SK-N-MC (cell line): ENCODE measurements at regions not wholly inside any gene's neighbourhood (a gene's known extent, or its start where the extent isn't known, plus 50 kb on each side); places are given as distances from the start of the nearest gene placed in this dataset.

ENCODE experiments used
- DNase-seq: peaks from one replicate; pipeline ENCODE4 v3.0.0-alpha.2; 2011; ENCODE audit warnings: low read depth, low spot score
- H3K27ac ChIP-seq: fragments of 200-600 bp; sonication (generic); 2 replicates; pipeline ENCODE4 v1.5.1; 2016; ENCODE audit warnings: mixed run types
- H3K36me3 ChIP-seq: fragments of 200-600 bp; sonication (generic); 2 replicates; pipeline ENCODE4 v1.6.1; 2017; ENCODE audit warnings: antibody characterized with exemption, low read length, mixed read lengths; ENCODE audit not compliant: insufficient read depth
- H3K4me3 ChIP-seq: fragments of 200-600 bp; sonication (generic); 2 replicates; pipeline ENCODE4 v1.5.1; 2016
- H3K9ac ChIP-seq: fragments of 200-600 bp; sonication (generic); 2 replicates; pipeline ENCODE4 v1.8.0; 2017; ENCODE audit warnings: mixed run types, mixed read lengths; ENCODE audit not compliant: insufficient read length
- H3K9me3 ChIP-seq: fragments of 200-600 bp; sonication (generic); 2 replicates; pipeline ENCODE4 v1.6.1; 2017; ENCODE audit warnings: low read depth, mild to moderate bottlenecking, antibody characterized with exemption, low read length, moderate library complexity, mixed read lengths
- EZH2 ChIP-seq: fragments of 200-600 bp; sonication (generic); IDR thresholded peaks from one replicate; pipeline ENCODE4 v1.6.1; 2017; ENCODE audit warnings: antibody characterized with exemption
- FOXP2 ChIP-seq: optimal IDR thresholded peaks from 2 replicates; pipeline ENCODE3; 2011; ENCODE audit warnings: mild to moderate bottlenecking, moderate library complexity; ENCODE audit not compliant: insufficient read depth; ENCODE audit errors: extremely low read length, control extremely low read depth
- POLR2AphosphoS5 ChIP-seq: IDR thresholded peaks from 2 replicates; pipeline ENCODE4 v1.6.1; 2012; ENCODE audit warnings: mild to moderate bottlenecking, low read depth, low read length, borderline replicate concordance

DNA sequence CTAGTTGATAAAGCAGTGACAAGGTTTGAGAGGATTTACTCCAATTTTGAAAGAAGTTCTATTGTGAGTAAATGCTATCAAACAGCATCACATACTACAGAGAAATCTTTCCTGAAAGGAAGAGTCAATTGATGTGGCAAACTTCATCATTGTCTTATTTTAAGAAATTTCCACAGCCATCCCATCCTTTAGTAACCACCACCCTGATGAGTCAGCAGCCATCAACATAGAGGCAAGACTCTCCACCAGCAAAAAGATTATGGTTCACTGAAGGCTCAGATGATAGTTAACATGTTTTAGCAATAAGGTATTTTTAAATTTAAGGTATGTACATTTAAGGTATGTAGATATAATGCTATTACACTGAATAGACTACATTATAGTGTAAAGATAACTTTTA lies 122.1 kb upstream of the ARHGAP5 start:
- Histone ChIP-seq H3K9me3 (no peaks in the 10 kb centered on the region), H3K36me3 (no peaks in the 10 kb centered on the region), H3K27ac (no peak overlapping the region), H3K9ac (no peak overlapping the region), H3K4me3 (no peak overlapping the region)
- TF ChIP-seq POLR2AphosphoS5 (no peak), FOXP2 (no peak)
- DNase-seq = no peak

DNA sequence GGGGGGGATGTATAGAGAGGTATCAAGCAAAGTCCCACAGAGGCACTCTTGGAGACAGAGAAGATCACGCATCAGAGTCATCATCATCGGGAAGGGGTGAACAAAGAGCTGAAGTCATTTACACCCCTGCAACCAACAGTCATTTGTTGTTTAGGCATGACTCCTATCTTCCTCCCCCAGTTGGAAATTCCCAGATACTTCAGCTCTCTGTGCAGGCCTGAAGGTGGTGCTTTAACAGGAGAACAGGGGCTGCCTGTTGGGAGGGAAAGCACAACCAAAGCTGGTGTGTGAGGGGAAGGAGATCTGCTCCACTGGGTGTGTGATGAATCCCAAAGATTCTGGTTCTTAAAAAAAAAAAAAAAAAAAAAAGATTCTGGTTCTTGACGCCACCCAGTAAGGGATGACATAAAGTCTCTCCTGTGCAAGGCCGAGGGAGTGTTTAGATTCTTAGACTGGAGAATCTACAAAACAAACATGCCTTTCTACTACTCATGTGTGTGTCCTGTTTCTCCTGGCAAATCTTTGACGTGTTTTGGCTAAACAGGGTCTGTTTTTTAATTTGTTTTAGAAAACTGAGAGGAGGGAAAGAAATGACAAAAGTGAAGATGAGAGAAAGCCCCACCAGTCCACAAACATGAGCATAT lies 121.0 kb upstream of the ARHGAP5 start:
- Histone ChIP-seq H3K27ac (no peak overlapping the region), H3K9me3 (no peaks in the 10 kb centered on the region), H3K4me3 (no peak overlapping the region), H3K9ac (no peak overlapping the region), H3K36me3 (no peaks in the 10 kb centered on the region)
- no peak for DNase-seq
- TF ChIP-seq FOXP2 (no peak), POLR2AphosphoS5 (no peak), EZH2 (no peak)

DNA sequence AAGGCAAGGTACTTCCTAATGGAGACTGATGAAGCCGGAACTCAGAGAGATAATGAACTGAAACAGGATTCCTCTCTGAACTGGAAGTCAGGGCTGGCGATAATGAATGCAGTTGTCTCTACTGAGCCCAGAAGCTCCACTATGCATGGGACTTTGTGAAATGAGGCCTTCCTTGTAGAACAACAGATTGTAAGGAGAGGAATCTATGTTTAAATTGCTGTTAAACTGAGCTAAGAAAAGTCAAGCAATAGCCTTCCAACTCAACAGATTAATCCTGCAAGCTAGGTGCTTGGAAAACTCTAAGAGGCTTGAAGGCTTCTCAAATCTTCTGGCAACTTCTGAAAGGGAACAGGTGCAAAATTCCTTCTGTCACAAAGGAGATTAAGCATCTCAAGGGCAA lies 119.5 kb upstream of the ARHGAP5 start:
- Histone ChIP-seq H3K36me3 (no peaks in the 10 kb centered on the region), H3K9ac (no peak overlapping the region), H3K9me3 (no peaks in the 10 kb centered on the region), H3K4me3 (no peak overlapping the region), H3K27ac (no peak overlapping the region)
- TF ChIP-seq POLR2AphosphoS5 (no peak), EZH2 (no peak), FOXP2 (no peak)
- DNase-seq = no peak

DNA sequence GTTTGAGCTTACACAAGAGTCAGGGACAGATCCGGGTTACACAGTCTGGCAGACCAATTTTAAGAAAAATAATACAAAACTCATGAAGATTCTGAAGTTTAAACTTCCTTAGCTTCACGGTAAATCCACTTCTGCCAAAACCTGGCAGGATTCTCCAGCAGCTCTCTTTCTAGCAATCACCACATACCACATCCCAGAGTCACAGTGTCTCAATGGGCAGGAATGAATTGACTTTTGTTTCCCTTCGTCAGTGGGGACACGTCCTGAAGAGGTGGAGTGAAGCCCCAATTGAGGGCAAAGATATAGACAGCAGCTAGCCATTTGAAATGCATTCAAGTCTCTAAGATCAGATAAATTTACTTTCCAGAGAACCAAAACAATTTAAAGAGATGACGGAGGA lies 117.1 kb upstream of the ARHGAP5 start:
- no peaks in the 10 kb centered on the region for H3K36me3 ChIP-seq
- no peak for DNase-seq
- H3K9ac ChIP-seq = no peak overlapping the region
- no peaks in the 10 kb centered on the region for H3K9me3 ChIP-seq
- H3K4me3 ChIP-seq = no peak overlapping the region
- TF ChIP-seq POLR2AphosphoS5 (no peak), FOXP2 (no peak), EZH2 (no peak)
- H3K27ac ChIP-seq = no peak overlapping the region

DNA sequence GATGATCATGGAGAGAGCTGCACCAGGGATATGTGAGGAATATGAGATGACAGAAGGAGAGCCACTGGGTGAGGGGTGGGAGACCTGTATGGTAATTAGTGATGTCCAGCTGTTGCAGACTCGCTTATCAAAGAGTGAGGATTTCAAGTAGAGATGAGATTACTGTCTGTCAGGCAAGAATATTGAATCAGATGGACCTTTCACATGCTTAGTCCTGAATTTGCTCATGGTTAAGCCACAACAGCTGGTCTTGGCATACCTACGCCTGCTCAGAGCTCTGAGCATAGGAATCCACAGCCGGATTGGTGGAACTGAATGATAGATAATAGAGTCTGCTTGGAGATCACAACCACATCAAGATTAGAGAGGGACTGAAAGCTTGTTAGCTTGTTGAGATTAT lies 115.2 kb upstream of the ARHGAP5 start:
- Histone ChIP-seq H3K36me3 (no peaks in the 10 kb centered on the region), H3K9ac (no peak overlapping the region), H3K9me3 (no peaks in the 10 kb centered on the region), H3K27ac (no peak overlapping the region), H3K4me3 (no peak overlapping the region)
- TF ChIP-seq EZH2 = no peak
- no peak for TF ChIP-seq FOXP2
- TF ChIP-seq POLR2AphosphoS5 = no peak
- no peak for DNase-seq

DNA sequence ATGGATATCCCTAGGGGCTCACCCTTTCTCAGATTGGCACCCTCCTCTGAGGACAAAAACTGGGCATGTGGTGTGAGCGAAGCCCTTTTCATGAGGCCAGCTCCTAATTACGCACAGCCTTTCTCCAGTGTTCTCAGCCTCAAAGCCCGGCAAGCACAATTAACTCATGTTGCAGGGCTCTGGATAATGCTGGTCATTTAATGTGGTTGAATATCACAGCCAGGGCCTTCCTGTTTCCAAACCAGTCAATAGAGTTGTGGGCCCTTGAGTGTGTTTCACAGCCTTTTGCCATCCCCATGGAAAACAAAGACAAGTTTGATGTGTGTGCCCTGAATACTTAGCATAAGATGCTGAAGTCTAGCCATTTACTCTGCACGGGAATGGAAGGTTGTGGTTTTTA lies 114.2 kb upstream of the ARHGAP5 start:
- Histone ChIP-seq H3K9ac (no peak overlapping the region), H3K36me3 (no peaks in the 10 kb centered on the region), H3K9me3 (no peaks in the 10 kb centered on the region), H3K4me3 (no peak overlapping the region), H3K27ac (no peak overlapping the region)
- no peak for DNase-seq
- TF ChIP-seq EZH2 (no peak), FOXP2 (no peak), POLR2AphosphoS5 (no peak)

DNA sequence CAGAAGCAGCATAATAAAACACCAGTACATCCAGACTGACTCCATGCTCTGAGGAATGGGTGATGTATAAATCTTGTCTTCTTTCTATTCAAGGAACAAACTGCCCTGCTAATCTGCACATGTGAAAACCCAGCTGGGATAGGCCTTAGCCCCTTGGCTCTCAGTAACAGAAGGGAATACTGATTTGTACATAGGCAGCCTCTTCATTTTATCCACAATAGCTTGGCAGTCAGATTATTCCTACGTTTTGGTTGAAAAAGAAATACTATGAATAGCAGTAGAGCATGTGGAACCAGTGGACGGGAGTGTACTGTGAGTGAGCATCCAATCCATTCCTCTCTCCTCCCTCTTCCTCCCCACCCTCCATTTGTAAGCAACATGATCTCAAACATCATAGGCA lies 113.5 kb upstream of the ARHGAP5 start:
- Histone ChIP-seq H3K9ac (no peak overlapping the region), H3K27ac (no peak overlapping the region), H3K36me3 (no peaks in the 10 kb centered on the region), H3K4me3 (no peak overlapping the region), H3K9me3 (no peaks in the 10 kb centered on the region)
- DNase-seq = no peak
- TF ChIP-seq EZH2 (no peak), POLR2AphosphoS5 (no peak), FOXP2 (no peak)

DNA sequence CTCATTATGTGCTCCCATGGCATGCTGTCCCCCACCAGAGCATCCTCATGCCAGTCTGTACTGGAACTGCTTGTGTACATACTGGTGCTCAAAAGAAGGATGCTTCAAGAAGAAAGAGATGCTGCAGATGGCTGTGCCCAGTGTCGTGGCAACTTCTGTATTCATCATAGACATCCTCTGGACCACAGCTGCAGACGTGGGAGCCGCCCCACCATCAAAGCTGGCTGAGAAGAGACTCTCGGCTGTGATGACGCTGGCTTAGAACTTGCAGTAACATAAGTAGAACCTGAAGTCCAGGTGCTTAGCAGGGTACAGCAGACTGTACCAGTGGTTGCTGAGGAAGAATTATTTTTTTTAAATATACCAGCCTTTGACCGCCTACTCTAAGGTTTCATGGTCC lies 112.6 kb upstream of the ARHGAP5 start:
- no peak for TF ChIP-seq POLR2AphosphoS5
- no peak for TF ChIP-seq EZH2
- TF ChIP-seq FOXP2 = no peak
- H3K9ac ChIP-seq = no peak overlapping the region
- no peak overlapping the region for H3K4me3 ChIP-seq
- no peak overlapping the region for H3K27ac ChIP-seq
- H3K36me3 ChIP-seq = no peaks in the 10 kb centered on the region
- no peak for DNase-seq
- H3K9me3 ChIP-seq = no peaks in the 10 kb centered on the region

DNA sequence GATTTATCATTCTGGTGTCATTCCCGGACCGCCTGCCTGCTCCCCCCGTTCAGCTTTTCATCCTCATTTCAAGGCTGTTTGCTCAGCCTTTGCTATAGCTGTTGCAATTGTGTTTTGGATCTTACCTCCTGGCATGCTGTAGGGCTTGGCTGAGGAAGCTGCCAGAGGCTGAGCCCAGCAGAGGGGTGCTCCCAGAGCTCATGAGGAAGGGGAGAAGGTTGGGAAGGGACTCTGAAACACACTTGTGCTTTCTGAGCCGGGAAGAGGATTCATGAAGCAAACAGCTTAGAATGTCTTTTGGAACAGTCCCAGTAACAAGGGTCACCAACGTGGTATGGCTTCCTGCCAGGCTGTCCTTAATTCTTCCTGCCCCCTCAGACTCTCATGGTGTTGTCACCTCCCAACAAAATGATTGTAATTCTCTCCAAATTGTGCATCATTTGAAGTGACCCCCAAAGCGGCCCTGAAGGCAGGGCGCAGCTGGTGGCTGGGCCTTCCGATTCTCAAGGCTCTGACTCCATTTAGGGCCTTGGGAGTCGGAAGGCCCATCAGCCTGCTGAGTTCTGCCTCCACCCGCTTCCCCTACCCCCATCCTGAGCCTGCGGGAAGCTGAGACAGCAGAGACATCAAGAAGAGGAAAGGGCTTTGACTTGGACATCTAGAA lies 111.9 kb upstream of the ARHGAP5 start:
- no peak overlapping the region for H3K4me3 ChIP-seq
- H3K9ac ChIP-seq = no peak overlapping the region
- no peak for TF ChIP-seq POLR2AphosphoS5
- TF ChIP-seq FOXP2 = no peak
- TF ChIP-seq EZH2 = no peak

More for the DNA sequence above, 111.9 kb upstream of the ARHGAP5 start:
- no peaks in the 10 kb centered on the region for H3K9me3 ChIP-seq
- no peak for DNase-seq
- no peak overlapping the region for H3K27ac ChIP-seq
- H3K36me3 ChIP-seq = no peaks in the 10 kb centered on the region
